Mesothelial cell of epicardium (in vitro differentiated cells): ENCODE measurements at regions not wholly inside any gene's neighbourhood (a gene's known extent, or its start where the extent isn't known, plus 50 kb on each side); places are given as distances from the start of the nearest gene placed in this dataset.

Experiments used
- DNase-seq, 2 experiments: peaks; one replicate each; pipeline ENCODE4 v3.0.0; 2021; ENCODE audit warnings: low spot score in 2 of 2; ENCODE audit not compliant: unreplicated experiment in 2 of 2
- H3K27ac Mint-ChIP-seq: 2 replicates; pipeline ENCODE4 v1.8.0; 2021; ENCODE audit warnings: mixed read lengths
- H3K27me3 Mint-ChIP-seq: 2 replicates; pipeline ENCODE4 v1.8.0; 2021; ENCODE audit warnings: low read depth, mixed read lengths
- H3K36me3 Mint-ChIP-seq: 2 replicates; pipeline ENCODE4 v1.8.0; 2021; ENCODE audit warnings: mixed read lengths
- H3K4me1 Mint-ChIP-seq: 2 replicates; pipeline ENCODE4 v1.8.0; 2021; ENCODE audit warnings: mixed read lengths
- H3K4me3 Mint-ChIP-seq: 2 replicates; pipeline ENCODE4 v1.8.0; 2021; ENCODE audit warnings: mild to moderate bottlenecking, moderate library complexity, mixed read lengths
- H3K9me3 Mint-ChIP-seq: 2 replicates; pipeline ENCODE4 v1.8.0; 2021; ENCODE audit warnings: mixed read lengths
- CTCF ChIP-seq: fragments of 200-600 bp; sonication (generic); IDR thresholded peaks from one replicate; pipeline ENCODE4 v1.5.0; 2021; ENCODE audit warnings: antibody characterized with exemption; ENCODE audit not compliant: unreplicated experiment

DNA sequence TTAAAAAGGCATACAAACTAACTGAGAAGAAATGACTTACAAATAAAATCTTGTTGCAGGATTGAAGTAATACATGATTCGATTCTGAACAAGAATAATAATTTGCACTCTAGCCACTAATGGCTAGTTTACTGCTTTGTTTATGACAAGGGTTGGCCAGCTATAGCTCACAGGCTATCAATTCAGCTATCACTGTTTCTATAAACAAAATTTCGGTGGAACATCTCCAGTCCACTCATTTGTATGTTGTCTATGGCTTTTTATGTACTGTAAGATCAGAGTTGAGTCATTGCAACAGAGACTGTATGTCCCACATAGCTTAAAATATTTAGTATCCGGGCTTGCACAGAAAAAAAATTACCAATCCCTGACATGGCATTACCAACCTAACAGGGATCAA, 543.7 kb upstream of the CNTNAP5 start:
- no peak overlapping the region for H3K4me3 Mint-ChIP-seq
- TF ChIP-seq CTCF: no peak
- DNase-seq: no peak
- H3K27me3 Mint-ChIP-seq: no peaks in the 10 kb centered on the region
- peaks cover 4% of the 10 kb centered on the region for H3K9me3 Mint-ChIP-seq
- H3K27ac Mint-ChIP-seq: no peak overlapping the region
- H3K36me3 Mint-ChIP-seq: no peaks in the 10 kb centered on the region
- H3K4me1 Mint-ChIP-seq: no peaks in the 10 kb centered on the region

DNA sequence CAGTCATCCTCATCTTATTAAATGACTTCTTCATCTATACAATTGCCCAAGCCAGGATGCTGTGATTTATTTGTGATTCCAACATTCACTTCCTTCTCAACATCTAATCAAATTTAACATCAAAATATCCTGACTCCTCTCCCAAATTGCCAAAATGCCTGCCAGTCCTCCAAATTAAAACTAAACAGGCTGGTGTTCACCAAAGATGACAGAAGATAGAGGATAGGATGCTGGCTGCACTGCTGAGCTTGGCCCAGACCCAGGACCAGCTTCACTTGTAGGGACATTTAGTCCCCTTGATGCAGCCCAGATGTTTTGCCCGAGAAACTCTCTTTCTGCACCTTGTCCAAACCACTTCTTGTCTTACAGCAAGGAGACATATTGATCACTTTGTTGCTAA, 540.0 kb upstream of the CNTNAP5 start:
- Mint-ChIP-seq H3K4me1 (no peaks in the 10 kb centered on the region), H3K27me3 (no peaks in the 10 kb centered on the region), H3K27ac (no peak overlapping the region), H3K36me3 (no peaks in the 10 kb centered on the region), H3K4me3 (no peak overlapping the region), H3K9me3 (peaks cover 4% of the 10 kb centered on the region)
- no peak for TF ChIP-seq CTCF
- no peak for DNase-seq

DNA sequence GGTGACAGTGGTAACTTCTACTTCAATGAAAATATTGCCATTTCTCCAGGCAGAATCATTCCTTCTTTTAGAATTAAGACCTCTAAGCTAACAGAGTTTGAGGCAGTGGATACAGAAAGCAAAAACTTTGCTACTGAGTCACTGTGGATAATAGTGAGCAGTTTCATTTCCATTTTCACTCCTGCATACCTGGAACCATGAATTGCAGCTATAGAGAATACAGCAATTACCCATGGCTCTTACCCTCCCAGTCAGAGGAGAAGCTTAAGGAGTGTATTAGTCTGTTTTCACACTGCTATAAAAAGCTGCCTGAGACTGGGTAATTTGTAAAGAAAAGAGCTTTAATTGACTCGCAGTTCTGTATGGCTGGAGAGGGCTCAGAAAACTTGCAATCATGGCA, 531.4 kb upstream of the CNTNAP5 start:
- Mint-ChIP-seq H3K9me3 (peaks cover 8% of the 10 kb centered on the region), H3K4me3 (no peak overlapping the region), H3K36me3 (no peaks in the 10 kb centered on the region), H3K4me1 (no peaks in the 10 kb centered on the region), H3K27ac (no peak overlapping the region), H3K27me3 (no peaks in the 10 kb centered on the region)
- no peak for TF ChIP-seq CTCF
- no peak for DNase-seq

- TF ChIP-seq CTCF: no peak
- Mint-ChIP-seq H3K4me1 (no peaks in the 10 kb centered on the region), H3K27me3 (no peaks in the 10 kb centered on the region), H3K27ac (no peak overlapping the region), H3K36me3 (no peaks in the 10 kb centered on the region), H3K4me3 (no peak overlapping the region), H3K9me3 (peaks cover 8% of the 10 kb centered on the region)
- no peak for DNase-seq
Observed at GRCh38 chr2:123495241-123495640, 529.8 kb upstream of the CNTNAP5 start.

DNA sequence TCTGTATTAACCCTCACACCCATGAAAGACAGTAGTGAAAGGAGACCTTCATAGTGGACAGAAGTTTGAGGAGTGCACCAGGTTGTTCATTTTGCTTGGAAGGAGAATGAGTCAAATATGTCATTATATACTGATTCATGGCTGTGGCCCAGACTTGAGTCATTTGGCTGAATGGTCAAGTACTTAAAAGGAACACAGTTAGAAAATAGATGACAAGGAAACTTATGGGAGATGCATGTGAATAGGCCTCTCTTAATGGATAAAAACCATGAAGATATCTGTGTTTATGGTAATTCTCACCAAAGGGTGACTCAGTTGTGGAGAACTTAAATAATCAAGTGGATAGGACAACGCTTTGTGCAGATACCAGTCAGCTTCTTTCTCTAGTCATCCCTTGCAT, 524.7 kb upstream of the CNTNAP5 start:
- Mint-ChIP-seq H3K27ac (no peak overlapping the region), H3K4me1 (no peaks in the 10 kb centered on the region), H3K27me3 (no peaks in the 10 kb centered on the region), H3K9me3 (peaks cover 8% of the 10 kb centered on the region), H3K4me3 (no peak overlapping the region), H3K36me3 (no peaks in the 10 kb centered on the region)
- DNase-seq: no peak
- TF ChIP-seq CTCF: no peak

DNA sequence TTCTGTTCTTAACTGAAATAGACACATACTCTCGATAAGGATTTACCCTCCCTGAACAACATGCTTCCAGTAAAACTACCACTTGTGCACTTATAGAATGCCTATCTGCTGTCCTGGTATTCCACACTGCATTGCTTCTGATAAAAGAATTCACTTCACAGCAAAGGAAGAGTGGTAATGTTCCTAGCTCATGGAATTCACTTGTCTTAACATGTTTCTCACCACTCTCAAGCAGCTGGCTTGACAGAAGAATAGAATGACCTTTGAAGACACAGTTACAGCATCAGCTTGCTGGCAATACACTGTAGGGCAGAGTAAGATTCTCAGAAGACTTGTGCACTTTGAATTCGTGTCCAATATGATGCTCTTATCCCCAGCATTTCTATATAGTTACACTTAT, 524.1 kb upstream of the CNTNAP5 start:
- no peak overlapping the region for H3K4me3 Mint-ChIP-seq
- no peaks in the 10 kb centered on the region for H3K36me3 Mint-ChIP-seq
- H3K9me3 Mint-ChIP-seq: peaks cover 8% of the 10 kb centered on the region
- no peak for DNase-seq
- no peak for TF ChIP-seq CTCF
- no peaks in the 10 kb centered on the region for H3K27me3 Mint-ChIP-seq
- H3K4me1 Mint-ChIP-seq: no peaks in the 10 kb centered on the region
- no peak overlapping the region for H3K27ac Mint-ChIP-seq
